Omental fat pad (tissue), 3 donors: ENCODE measurements at regions not wholly inside any gene's neighbourhood (a gene's known extent, or its start where the extent isn't known, plus 50 kb on each side); places are given as distances from the start of the nearest gene placed in this dataset.
"Not testable (repeated sequence)": the region's sequence is repeated elsewhere in the genome, so short reads cannot be mapped to it uniquely, and the experiment has no call there.

Source experiments
- ATAC-seq: fragments of 150-250 bp; one replicate; pipeline ENCODE4 v1.9.1; 2016; ENCODE audit warnings: mild to moderate bottlenecking, moderate library complexity; ENCODE audit not compliant: low FRiP score
- DNase-seq: peaks from one replicate; pipeline ENCODE4 v3.0.0-alpha.2; 2019; ENCODE audit warnings: low spot score
- TF ChIP-seq, protein P1 (sequence below), 3 donors: fragments of 450-650 bp; IDR thresholded peaks; one replicate each; pipeline ENCODE4 v1.5.1; 2016 to 2017; ENCODE audit warnings: antibody characterized with exemption in 3 of 3, mild to moderate bottlenecking in 3 of 3, moderate library complexity in 2 of 3

DNA sequence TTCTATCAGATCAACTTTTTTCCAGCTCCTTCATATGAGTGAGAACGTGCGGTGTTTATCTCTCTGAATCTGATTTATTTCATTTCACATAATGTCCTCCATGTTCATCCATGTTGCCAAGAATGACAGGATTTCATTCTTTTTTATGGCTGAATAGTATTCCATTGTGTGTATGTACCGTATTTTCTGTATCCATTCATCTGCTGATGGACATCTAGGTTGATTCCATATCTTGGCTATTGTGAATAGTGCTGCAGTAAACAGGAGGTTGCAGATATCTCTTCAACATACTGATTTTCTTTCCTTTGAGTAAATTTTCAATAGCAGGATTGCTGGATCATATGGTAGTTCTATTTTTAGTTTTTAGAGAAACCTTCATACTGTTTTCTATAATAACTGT lies 388.5 kb downstream of the DCDC2C start:
- TF ChIP-seq, protein P1, sequence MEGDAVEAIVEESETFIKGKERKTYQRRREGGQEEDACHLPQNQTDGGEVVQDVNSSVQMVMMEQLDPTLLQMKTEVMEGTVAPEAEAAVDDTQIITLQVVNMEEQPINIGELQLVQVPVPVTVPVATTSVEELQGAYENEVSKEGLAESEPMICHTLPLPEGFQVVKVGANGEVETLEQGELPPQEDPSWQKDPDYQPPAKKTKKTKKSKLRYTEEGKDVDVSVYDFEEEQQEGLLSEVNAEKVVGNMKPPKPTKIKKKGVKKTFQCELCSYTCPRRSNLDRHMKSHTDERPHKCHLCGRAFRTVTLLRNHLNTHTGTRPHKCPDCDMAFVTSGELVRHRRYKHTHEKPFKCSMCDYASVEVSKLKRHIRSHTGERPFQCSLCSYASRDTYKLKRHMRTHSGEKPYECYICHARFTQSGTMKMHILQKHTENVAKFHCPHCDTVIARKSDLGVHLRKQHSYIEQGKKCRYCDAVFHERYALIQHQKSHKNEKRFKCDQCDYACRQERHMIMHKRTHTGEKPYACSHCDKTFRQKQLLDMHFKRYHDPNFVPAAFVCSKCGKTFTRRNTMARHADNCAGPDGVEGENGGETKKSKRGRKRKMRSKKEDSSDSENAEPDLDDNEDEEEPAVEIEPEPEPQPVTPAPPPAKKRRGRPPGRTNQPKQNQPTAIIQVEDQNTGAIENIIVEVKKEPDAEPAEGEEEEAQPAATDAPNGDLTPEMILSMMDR (IDR thresholded peaks at IDR 0.05) = no peak
- ATAC-seq (no peak), DNase-seq (no peak)

DNA sequence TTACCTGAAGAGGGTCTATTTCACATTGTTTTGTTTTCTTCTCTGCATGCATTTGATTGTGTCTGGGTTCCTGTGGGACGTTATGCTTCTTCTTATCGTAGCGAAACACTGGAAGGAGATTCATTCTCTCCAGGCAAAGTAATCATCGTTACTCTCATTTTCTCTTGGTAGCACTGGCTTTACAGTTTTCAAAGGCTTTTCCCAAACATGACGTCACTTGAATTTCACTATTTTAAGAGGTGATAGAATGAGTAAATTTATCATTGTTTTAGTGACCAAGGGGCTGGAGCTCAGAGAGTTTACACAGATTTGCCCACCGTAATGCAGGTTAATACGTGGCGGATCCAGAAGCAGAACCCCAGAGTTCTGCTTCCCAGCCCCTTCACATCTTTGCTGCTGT lies 391.4 kb downstream of the DCDC2C start:
- TF ChIP-seq, protein P1 (IDR thresholded peaks at IDR 0.05) = no peak
- ATAC-seq (no peak), DNase-seq (no peak)

DNA sequence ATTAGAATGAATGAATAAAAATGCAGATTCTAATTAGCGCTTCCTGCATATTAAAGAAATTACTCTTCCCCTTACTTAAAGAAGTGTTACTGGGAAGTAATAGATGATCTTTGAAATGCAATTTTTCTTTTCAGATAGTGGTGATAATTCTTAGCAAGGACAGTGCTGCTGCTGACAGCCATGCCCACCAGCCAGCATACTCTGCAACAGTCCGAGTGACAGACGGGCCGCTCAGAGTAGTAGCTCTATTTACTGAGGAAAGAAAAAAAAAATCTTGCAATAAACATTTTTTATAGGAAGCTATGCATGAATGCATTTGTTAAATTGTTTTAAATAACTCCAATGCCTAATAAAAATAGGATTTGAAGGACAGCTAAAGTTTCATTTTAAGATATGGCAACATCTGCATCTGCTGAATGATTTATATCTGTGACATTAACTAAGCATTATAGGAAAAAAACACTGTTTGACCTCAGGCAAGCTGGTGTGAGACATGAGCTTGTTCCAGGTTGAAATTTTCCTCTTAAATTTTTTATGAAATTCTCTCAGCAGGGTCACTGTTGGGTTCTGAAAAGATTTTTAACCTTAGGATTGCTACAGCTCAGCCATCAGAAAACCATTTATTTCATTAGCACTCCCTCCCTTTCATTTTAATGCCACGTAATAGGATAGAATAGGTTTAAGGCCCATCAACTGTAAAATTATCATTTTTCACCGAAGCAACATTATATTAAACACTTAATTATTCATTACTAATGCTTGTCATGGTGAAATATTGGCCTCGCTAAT lies 393.8 kb downstream of the DCDC2C start:
- DNase-seq = no peak
- TF ChIP-seq, protein P1 (IDR thresholded peaks at IDR 0.05) = no peak
- ATAC-seq = no peak

DNA sequence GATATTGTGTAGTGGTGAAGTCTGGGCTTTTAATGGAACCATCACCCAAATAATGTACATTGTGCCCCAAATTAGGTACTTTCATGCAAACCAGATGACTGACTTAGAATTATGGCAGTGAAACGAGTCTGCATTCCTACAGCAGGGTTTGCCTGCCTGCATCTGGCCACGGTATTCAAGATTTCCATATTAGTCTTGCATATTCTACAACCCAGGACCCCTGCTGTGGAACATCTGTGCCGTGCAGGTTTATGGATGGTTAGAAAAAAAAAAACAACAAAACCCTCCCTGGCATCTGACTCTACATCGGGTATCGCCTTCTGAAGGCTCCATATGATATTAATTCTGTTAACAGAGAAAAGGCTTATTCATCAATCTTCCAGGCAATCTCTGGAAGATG lies 394.8 kb downstream of the DCDC2C start:
- TF ChIP-seq, protein P1 (IDR thresholded peaks at IDR 0.05) = no peak
- DNase-seq = no peak
- no peak for ATAC-seq

DNA sequence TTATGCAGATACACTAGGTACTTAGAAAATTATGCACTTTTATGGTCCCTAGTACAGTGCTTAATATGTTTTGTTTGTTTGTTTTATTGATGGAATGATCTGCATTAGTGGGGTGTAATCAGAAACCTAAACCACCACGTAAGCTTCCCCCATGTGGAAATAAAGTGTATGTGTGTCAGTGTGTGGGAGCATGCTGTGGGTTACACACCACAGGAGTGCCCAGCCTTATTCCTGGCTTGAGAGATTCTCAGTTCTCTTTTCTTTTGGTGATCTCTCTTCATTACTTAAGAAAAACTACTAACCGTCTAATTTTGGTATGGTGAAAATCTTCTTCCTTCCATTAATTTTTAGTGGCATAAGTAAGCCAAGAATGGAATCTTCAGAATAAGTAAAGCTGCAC lies 398.6 kb downstream of the DCDC2C start:
- TF ChIP-seq, protein P1 (IDR thresholded peaks at IDR 0.05) = no peak
- ATAC-seq = no peak
- DNase-seq = no peak

DNA sequence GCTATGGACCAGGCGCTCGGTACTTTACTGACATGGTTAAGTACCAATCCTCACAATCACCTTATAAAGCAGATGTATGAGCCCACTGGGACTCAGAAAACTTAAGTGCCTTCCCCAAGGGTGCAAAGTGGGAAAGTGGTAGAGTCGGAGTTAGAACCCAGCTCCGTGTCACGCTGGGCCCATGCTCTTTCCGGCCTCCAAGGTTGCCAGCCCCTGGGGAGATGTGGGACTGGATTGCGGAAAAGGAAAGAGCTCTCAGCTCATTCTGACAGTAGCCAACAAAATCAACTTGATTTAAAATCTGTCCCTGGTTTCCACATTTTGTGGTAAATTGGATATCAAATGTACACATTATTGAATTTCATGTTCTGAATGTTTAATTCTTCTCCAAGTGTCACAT lies 403.8 kb downstream of the DCDC2C start:
- TF ChIP-seq, protein P1 (IDR thresholded peaks at IDR 0.05) = no peak
- DNase-seq (no peak), ATAC-seq (no peak)

DNA sequence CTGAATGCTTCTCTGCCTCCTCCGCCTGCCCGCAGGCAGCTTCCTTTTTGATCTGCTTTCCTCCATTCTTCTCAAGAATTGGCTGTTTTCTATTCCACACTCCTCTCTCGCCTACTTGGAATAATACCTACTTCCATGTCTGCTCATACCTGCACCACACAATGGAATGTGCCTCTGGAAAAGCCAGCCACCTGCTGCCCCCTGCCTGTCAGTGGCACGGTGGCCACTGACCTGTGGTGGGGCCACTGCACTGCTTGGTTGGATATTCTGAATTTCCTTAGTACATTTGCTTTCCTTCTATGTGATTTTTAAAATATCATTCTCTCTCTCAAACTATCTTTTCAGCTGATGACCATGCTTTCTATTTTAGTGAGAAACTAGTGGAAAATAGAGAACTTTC lies 406.9 kb downstream of the DCDC2C start:
- DNase-seq = no peak
- TF ChIP-seq, protein P1 (IDR thresholded peaks at IDR 0.05) = no peak
- ATAC-seq = no peak

DNA sequence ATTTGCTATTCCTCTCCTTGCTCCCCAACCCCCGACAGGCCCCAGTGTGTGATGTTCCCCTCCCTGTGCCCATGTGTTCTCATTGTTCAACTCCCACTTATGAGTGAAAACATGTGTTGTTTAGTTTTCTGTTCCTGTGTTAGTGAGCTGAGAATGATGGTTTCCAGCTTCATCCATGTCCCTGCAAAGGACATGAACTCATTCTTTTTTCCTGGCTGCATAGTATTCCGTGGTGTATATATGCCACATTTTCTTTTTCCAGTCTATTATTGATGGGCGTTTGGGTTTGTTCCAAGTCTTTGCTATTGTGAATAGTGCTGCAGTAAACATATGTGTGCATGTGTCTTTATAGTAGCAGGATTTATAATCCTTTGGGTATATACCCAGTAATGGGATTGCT lies 412.1 kb downstream of the DCDC2C start:
- DNase-seq, ATAC-seq: not testable (repeated sequence)
